Endometrium (tissue), 2 donors: ENCODE measurements at regions not wholly inside any gene's neighbourhood (a gene's known extent, or its start where the extent isn't known, plus 50 kb on each side); places are given as distances from the start of the nearest gene placed in this dataset.

Experiments used
- FAIRE-seq: peaks from 2 replicates; lab custom pipeline; 2012; peaks lifted over from hg19 to GRCh38; lab: Jason Lieb, UNC
- donor health status: control.
- donor health status: control.

DNA sequence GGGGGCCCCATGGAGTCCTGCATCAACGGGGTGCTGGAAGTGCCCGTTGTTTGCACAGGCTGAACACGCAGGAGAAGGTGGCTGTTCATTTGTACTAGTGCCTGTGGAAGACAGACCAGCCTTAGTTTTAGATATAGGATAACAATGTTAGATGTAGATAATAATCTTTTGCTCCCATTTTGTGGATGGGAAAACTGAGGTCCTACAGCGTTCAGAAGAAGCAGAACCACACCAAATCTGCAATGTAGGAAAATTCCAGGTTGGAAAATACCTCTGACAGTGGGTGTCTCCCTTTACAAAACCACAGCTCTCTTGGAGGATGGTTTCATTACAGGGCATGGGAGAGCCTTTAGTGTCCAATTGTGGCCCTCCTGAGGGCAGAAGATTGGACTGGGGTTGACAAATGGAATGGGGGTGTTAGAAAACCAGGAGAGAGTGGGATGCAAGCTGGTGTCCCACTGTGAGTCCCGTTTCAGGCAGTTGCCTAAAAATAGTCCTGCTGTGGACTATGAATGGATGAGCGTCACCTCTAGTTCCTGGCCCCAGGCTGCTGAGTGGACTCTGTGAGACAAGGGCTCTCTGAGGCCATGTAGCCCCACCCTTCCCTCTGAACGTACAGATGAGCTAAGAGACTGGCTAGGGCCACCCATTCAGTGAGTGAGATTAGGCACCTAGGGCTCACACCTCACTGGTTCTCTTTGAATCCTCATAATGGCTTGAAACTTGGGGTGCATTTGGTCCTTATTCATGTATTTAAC lies 508.8 kb downstream of the MN1 start:
- FAIRE-seq: no peak

DNA sequence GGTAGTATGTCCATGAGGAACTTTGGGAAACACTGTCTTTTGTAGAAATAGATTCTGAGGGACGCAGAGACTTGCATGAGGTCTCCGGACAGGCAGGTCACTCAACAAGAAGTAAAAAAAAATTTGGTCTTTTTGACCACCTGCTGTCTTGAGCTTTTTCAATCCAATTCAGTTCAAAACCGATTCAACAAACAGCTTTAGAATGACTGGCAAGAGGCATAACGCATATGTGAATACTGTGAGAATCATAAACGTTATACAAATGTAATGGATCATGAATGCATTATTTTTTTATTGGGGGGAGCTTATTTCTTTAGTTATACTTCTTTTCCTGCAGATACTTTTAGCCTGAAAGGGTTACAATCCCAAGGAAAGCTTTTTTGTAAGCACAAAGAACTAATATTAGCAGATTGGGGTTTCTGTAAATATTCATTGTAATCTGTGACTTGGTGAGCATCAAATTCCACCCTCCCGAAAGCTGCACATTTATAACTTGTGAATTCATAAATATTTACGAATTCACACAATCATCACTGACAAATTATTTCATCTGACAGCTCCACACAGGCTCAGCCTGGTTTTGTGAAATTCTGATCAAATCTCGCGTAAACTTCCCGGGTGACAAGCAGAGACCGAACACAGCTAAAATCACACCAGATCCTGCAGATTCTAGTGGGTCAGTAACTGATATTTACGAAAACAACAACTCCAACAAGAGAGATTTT lies 507.7 kb downstream of the MN1 start:
- FAIRE-seq: no peak

DNA sequence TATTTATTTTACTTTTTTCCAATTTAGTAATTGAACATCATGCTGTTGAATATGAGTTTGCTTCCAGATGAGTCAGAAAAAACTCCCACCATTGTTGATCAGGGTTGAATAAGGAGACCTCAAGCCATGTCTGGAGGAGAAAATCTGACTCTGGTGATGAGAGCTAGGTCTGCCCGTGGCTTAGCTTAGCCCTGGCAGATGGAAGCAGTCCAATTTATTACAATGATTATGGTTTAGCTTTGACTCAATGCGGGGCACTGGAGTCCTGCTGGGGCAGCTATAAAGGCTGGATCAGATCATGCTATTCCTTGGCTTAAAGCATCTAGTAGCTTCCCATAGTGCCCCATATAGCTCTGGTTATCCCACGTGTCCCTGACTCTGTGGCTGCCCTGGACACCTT lies 506.5 kb downstream of the MN1 start:
- no peak for FAIRE-seq

DNA sequence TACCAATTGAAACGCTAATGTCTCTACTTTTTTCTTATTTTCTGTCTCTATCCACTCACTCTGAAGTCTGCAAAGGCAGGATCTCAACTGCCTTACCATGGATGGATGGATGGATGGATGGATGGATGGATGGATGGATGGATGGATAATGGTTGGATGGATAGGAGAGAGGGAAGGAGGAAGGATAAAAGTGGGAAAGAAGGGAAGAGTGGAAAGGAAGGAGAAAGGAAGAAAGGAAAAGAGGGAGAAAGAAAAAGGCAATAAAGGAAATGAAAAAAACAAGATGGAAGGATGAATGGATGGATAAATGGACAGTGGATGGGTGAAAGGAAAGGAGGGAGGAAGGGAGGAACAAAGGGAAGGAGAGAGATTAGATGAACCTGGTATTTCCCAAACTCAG lies 506.0 kb downstream of the MN1 start:
- no peak for FAIRE-seq

DNA sequence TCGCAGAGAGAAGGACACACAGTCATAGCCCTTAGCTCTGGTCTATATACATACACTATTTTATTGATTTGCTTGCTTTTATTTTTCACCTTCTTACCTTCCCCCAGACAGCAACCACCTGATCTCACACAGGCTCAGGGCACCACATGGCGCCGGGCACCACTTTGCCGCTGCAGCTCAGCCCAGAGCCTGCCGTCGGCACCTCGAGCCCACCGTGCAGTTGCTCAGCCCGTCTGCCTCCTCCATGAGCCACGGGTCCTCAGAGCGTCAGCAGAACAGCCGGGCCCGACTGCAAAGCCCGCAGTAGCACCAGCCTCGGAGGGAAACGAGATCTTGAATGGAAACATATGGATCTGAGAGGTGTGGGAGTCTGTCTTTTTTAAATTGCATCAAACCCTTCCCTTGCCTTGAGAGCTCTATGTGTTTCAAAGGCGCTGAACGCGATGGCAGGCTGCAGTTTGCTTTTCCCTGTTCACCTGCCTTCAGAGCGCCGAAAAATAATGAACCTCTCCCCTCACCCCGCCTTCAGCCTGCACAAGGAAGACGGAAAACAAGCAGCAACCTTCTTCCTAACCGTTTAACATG lies 505.4 kb downstream of the MN1 start:
- FAIRE-seq: no peak

DNA sequence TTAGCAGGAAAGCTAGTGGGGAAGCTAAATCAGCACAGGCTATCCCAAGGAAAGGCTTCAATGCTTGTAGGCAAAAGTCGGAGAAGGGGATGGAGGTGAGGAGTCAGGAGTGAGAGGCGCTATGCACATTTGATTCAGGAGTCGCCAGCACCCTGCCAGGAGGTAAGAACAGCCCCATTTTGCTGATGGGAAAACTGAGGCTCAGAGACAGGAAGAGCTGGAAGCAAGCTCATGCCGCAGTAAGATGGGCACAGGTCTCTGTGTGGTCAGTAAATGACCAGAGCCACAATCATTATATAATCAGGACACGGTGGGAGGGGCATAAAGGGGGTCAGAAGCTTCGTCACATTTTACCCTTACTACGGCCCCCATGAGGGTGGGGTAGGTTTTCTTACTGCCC lies 504.4 kb downstream of the MN1 start:
- no peak for FAIRE-seq

DNA sequence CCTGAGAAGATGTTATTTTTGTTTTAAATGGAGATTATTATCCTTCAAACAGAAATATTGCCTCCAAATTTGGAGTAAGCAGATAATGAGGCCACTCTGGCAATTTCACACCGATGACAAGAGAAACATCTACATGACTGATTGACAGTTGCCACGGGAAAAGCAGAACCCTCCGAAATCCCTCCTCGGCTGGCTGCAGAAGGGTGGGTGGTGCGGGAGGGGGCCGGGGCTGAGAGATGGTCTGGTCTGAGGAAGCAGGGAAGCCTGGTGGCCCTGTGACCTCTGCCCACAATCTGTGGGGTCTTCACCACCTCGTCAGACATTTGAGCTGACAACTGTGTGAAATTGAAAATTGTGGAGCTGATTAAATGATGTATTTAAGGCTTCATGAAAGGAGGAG lies 503.2 kb downstream of the MN1 start:
- no peak for FAIRE-seq

DNA sequence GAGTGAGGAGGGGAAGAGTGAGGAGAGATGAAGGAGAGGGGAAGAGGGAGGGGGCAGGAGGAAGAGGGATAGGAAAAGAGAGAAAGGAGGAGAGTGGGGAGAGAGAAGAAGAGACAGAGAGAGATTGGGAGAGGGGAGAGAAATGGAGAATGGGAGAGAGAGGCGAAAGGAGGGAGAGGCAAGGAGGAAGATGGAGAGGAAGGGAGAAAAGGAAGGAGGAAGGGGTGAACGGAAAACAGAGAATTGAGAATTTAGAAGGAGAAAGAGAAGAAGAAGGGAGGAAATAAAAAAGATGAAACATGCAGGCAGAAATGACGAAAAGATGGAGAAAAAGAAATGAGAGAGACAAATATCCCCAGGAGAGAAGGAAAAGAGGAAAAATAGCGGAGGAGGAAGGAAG lies 502.8 kb downstream of the MN1 start:
- FAIRE-seq: no peak

DNA sequence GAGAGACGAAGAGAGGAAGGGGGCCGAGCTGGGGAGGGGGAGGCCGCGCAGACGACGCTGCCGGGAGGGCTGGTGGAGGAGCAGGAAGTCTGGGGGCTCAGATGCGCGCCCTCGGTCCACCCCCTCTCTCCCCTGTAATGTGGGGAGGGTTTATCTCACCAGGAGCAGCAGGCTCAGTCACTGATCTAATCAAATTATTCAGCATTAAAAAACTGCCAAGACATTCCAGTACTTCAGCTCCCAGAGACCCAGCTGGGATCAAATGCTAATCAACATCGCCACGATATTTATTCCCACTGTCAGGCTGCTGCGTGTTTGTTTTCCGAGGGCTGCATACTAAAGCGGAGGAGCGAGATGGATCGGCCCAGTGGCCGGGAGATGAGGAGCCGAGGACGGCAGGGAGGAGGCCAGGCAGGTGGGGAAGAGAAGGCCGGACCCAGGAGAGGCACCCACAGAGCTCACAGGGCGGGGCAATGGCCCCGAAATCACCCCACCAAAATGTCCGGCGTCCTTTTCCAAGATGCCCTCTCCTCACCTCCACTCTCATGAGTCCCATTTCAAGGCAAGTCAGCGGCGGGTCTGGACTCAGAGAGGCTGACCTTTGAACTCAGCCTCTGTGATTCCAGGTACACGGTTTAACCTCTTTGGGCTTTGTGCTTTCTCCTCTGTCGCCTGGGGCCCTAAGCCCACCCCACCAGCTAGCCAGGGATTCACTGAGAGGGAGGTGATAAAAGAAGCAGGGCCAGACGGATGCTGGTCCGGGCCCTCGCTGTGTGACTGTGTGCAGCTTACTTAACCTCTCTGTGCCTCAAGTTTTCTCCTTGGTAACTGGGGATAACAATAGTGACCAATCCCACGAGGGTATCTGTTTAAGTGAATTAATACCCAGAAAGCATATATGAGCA lies 502.1 kb downstream of the MN1 start:
- no peak for FAIRE-seq

DNA sequence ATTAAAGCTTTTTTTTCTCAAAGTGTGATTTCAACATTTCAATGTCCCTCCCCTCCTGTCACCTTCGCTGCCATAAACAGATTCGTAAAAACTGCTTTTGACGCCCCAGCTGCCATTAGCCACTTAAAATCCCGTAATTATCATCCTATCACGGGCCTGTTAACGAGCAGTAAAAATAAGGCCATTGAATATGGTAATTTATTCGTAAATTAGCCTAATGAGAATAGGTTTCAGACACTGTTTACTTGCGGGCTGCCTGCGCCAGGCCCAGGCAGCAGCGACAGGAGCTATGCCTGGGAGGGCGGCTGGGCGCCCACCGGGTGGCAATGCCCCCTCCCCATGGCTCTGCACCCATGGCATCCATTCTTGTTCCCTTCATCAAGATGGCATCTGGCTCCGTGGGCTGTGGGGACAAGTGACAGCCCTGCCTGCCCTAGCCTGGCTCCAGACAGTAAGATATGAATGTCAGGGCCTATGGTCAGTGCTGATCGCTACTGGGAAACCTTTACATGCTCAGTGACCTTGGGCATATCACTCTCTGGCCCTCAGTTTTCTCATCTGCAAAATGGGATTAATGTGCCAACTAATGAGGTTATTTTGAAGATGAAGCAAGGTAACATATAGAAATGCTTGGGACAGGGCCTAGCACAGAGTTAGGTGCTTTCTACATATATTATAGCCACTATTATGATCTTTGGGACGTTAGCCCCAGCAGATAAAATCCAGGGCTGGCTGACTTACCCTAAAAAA lies 500.8 kb downstream of the MN1 start:
- no peak for FAIRE-seq

DNA sequence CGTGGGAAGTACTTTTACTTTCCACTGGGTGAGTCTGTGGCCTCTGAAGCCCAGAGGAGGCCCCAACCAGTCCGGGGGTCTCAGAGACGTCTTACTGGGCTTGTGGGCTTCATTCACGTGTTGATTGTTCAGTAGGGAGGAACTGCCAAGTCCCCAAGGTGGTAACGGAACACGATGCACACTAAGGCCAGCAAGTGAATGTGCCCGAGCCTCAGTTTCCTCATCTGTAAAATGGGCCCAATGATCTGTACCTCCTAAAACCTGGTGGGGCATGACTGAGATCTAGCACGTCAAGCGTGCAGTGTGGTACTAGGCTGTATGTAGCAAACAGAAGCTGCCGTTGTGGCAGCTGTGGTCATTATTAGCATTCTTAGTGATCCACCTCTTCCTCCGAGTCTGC lies 499.1 kb downstream of the MN1 start:
- FAIRE-seq: no peak

DNA sequence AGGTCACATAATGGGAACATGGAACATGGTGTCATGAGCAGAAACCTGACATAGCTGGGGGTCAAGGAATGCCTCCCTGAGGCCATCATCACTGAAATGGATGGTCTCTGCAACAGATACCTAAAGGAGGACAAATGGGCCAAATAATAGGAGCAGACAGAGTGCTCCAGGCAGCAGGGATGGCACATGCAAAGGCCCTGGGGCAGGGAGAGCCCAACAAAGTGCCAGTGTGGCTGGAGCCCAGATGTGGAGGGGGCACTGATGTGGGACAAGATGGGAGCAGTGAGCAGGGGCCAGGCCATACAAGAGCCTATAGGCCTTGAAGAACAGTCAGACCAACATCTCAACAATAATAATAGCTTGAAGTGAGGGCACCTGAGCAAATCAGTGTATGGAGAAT lies 497.8 kb downstream of the MN1 start:
- no peak for FAIRE-seq

DNA sequence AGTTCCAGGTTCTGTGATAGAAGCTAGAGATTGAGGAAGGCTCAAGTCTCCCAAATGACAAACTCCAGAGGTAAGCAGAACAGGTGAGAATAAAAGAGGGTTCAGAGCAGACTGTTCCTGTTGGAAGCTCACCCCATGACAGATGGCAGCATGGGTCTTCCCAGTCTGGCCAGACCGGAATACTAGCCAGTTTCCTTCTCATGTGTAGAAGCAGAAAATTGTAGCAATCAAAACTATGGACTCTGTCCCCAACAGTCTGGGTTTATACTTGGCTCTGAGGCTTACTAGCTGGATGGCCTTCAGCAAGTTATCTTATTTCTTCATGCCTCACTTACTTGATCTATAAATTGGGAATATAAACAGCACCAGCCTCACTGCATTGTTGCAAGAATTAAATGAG lies 494.8 kb downstream of the MN1 start:
- FAIRE-seq: no peak

DNA sequence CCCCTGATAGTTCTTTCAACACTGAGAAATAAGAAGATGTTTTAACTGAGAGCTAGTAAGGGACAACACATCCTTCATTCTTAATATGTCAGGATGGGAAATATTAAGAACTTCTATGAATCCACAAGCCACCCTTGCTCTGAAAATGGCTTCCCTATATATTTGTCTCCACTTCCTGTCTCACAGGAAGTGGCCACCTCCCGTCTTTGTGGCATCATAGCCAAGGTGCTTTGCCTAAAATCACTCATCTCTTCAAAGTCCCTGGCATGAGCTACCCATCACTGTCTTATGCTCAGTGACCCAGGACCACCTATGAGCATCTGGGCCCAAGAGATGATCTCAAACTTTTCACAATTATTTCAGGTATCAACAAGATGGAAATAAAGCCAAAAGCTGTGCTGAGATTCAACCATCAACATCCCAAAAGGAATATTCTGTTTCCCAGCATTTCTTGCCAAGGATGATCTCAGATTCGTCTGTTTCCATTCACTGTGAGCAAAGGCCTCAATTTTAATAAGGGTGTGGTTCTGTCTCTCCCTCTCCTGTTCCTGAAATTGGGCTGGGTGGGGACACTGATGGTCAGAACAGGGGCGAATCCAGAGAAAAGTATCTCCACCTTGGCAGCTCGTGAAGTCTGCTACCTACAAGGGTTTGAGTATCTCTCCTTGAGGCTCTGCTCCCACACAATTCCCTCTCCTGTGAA lies 493.9 kb downstream of the MN1 start:
- no peak for FAIRE-seq

DNA sequence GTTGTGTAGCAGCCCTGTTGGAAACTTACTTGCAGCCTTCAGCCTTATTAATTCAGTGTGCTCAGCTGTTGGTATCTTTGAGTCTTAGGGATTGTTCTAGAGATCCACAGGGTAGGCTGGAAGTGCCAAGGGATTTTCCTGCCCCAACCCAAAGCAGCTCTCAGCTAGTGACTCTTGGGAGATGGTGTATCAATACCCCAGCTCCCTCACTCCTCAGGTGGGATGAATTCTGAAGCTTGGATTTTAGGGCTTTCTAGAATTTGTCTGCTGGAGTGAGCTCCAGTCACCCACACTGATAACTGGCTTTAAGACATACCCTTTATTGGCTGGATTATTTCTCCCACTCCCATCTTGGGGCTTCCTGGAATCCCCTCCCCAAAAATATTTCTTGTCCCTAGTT lies 493.0 kb downstream of the MN1 start:
- no peak for FAIRE-seq

DNA sequence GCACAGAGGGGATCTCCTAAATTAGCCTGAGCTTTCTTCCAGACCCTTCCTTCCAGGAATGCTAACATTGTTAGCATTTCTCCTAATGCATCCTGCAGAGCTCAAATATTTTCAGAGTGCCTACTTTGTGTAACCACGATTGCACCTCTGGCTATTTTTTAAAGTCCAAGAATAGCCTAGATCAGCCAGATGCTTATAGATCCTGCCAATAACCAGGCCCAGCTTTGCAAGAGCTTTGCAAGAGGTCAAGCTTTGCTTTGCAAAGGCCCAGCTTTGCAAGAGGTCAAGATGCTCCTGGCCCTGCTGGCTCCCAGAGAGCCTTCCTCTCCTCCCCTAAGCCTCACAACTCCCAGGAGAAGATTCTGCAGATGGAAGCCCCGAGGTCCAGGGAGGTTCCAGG lies 491.9 kb downstream of the MN1 start:
- FAIRE-seq: no peak

DNA sequence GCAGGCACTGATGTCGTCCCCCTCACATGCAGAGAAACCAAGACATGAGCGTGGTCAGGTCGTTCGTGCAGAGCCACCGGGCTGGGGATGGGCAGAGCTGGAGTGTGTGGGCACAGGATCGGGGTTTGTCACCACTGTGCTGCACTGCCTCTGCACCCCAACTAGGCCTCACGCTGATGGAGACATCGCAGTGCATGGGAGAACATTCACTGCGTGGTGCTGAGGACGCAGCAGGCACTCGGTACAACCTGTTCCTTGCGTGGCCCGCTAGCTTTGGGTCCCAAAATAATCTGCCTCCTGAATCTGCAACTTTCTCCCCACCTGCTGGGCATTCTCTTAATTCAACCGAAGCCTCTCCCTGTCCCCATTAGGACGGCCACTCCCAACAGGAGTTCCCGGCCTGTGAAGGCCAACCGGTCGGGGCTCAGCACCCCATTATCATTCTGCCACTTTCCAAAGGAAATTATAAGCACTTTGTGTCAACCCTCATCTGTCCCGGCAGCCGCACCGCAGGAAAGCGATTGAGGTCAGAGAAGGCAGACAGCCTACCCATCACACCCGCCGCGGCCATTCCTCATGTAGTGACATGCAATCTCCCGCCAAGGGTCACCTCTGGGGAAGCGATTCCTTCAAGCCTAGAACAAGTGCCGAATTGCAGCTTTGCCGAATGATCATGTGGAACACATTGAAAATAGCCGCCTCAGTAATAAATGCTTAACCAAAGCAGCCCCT lies 490.4 kb downstream of the MN1 start:
- FAIRE-seq: no peak

DNA sequence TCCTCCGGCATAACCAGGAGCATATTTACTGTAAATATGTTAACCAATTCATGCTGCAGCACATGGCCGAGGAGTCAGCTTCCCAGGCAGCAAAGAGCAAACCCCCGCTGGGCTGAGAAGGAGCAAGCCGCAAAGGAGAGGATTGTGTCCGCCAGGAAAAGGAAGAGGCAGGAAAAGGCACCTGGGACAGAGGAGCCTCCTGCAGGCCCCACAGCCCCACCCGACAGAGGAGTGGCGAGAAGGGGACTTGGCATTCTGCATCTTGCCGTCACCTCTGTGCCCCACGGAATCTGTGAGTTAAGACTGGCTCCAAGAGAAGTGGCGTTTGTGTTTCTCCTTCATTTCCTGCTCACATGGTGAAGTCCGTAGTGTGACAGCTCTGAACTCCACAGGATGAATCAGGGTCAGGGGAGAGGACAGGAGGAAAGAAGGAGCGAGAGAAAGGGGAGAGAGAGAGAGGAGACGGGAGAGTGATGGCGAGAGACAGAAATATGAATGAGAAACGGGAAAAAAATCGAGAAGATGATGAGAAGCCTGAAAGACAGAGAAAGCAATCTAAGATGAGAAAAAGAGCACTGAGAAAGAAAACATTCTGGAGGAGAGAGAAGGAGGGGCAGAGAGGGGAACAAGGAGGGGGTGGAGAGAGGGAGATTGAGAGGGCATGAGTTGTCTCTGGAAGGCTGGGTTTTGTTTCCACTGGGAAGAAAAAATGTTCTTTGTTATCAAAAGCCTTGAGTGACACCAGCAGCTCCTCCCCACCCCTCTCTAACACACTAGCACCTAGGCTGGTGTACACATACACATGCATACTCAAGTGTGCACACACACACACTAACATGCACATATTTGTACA lies 489.6 kb downstream of the MN1 start:
- no peak for FAIRE-seq

DNA sequence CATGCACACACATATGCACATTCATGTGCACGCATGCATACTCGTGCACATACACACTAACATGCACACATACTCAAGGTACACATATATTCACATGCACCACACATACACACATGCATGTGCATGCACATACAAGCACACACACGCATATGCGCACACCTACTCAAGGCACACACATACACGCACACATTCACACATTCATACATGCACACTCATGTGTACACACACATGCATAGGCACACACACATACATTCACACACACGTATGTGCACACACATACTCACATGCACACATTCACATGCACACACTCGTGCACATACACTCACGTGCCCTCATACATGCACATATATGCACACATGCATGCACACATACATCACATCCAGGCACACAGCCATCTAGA lies 489.0 kb downstream of the MN1 start:
- no peak for FAIRE-seq
